22Rv1 (cell line): ENCODE measurements at regions not wholly inside any gene's neighbourhood (a gene's known extent, or its start where the extent isn't known, plus 50 kb on each side); places are given as distances from the start of the nearest gene placed in this dataset.

Experiments used
- ZFX ChIP-seq: fragments of 450-650 bp; IDR thresholded peaks from 2 replicates; pipeline ENCODE4 v1.6.1; 2017; ENCODE audit warnings: antibody characterized with exemption, borderline replicate concordance
- TF ChIP-seq, protein P1 (sequence below): fragments of 450-650 bp; IDR thresholded peaks from 2 replicates; pipeline ENCODE4 v1.5.1; 2017; ENCODE audit warnings: mild to moderate bottlenecking

DNA sequence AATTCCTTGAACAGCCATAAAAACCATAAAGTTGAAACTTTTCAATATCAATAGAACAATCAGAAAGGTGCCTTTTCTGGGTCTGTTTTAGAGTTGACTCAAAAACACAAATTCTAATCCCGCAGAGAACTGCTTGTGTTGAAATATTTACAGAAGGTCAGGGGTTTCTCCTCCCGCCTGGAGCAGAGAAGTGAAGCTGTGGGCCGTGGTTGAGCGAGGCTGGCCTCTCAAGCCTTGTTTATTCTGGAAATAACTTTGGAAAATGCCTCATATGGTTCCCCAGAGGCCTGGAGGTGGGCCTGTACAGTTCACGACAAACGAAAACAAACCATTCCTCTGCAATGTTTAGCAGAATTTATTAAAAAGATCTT is 90.8 kb upstream of the ERRFI1 start:
- TF ChIP-seq, protein P1, sequence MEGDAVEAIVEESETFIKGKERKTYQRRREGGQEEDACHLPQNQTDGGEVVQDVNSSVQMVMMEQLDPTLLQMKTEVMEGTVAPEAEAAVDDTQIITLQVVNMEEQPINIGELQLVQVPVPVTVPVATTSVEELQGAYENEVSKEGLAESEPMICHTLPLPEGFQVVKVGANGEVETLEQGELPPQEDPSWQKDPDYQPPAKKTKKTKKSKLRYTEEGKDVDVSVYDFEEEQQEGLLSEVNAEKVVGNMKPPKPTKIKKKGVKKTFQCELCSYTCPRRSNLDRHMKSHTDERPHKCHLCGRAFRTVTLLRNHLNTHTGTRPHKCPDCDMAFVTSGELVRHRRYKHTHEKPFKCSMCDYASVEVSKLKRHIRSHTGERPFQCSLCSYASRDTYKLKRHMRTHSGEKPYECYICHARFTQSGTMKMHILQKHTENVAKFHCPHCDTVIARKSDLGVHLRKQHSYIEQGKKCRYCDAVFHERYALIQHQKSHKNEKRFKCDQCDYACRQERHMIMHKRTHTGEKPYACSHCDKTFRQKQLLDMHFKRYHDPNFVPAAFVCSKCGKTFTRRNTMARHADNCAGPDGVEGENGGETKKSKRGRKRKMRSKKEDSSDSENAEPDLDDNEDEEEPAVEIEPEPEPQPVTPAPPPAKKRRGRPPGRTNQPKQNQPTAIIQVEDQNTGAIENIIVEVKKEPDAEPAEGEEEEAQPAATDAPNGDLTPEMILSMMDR, result no peak
- no peak for TF ChIP-seq ZFX
